Aorta (tissue), 5 donors: ENCODE measurements at regions not wholly inside any gene's neighbourhood (a gene's known extent, or its start where the extent isn't known, plus 50 kb on each side); places are given as distances from the start of the nearest gene placed in this dataset.
A peak's percentile ranks its signal among the peaks of the same experiment; 100 is the strongest.

Experiments used
- ATAC-seq: fragments of 200-7000 bp; cut with Tn5 transposase; one replicate; pipeline ENCODE4 v1.9.1; 2022; ENCODE audit warnings: moderate library complexity; ENCODE audit not compliant: low FRiP score
- DNase-seq, 2 donors: peaks; one replicate each; pipeline ENCODE4 v3.0.0-alpha.2; 2020
- H3K27ac ChIP-seq, 2 donors: one replicate each; pipeline ENCODE4 v1.5.1; 2013; ENCODE audit warnings: low read length in 2 of 2, mild to moderate bottlenecking in 2 of 2, moderate library complexity in 2 of 2, control low read depth in 1 of 2, inconsistent platforms in 1 of 2, low read depth in 1 of 2
- H3K27me3 ChIP-seq, 2 donors: one replicate each; pipeline ENCODE4 v1.6.1; 2013; ENCODE audit warnings: control low read depth in 1 of 2, low read length in 1 of 2, mild to moderate bottlenecking in 1 of 2, moderate library complexity in 1 of 2; ENCODE audit not compliant: insufficient read depth in 2 of 2, control insufficient read depth in 1 of 2
- H3K36me3 ChIP-seq, 2 donors: one replicate each; pipeline ENCODE4 v1.6.1; 2013; ENCODE audit warnings: control low read depth in 1 of 2, low read length in 1 of 2, mild to moderate bottlenecking in 1 of 2; ENCODE audit not compliant: insufficient read depth in 2 of 2, control insufficient read depth in 1 of 2
- H3K4me1 ChIP-seq, 2 donors: one replicate each; pipeline ENCODE4 v1.6.1; 2013; ENCODE audit warnings: low read length in 2 of 2, control low read depth in 1 of 2, mild to moderate bottlenecking in 1 of 2, moderate library complexity in 1 of 2; ENCODE audit not compliant: insufficient read depth in 2 of 2, control insufficient read depth in 1 of 2
- H3K4me3 ChIP-seq, 2 donors: one replicate each; pipeline ENCODE4 v1.5.1; 2013; ENCODE audit warnings: low read length in 2 of 2, control low read depth in 1 of 2, mild to moderate bottlenecking in 1 of 2
- H3K9me3 ChIP-seq: one replicate; pipeline ENCODE4 v1.6.1; 2013; ENCODE audit warnings: mild to moderate bottlenecking, low read length; ENCODE audit not compliant: control insufficient read depth
- WGBS, 2 donors: extraction: QIAGEN DNeasy Blood & Tissue Kit; methylation state at CpG; one replicate each; pipeline ENCODE4 v1.1.7; 2013; 5-methylcytosine and 5-hydroxymethylcytosine counted together
- intact Hi-C, 2 donors: fragments of 100-400 bp; cut with DNase I; formaldehyde crosslinking; loops; one replicate each; pipeline versions ENCODE4 v1.14.2 to v1.15.0; 2022
- donor health status: healthy with polysubstance abuse.
- donor health status: Bipolar disorder and iron deficiency.
- donor health status: DM: no; HTN: no; CAD: no.
- donor health status: DM: no; HTN: no; CAD: no.
- donor health status: DM: yes; HTN: yes; CAD: no.

GRCh38 chr16:64455275-64455674 is 666.6 kb downstream of the CDH11 start:
- DNase-seq = no peak
- Histone ChIP-seq H3K4me1 (no peaks in the 10 kb centered on the region), H3K4me3 (no peak overlapping the region), H3K27ac (no peak overlapping the region), H3K36me3 (no peaks in the 10 kb centered on the region), H3K9me3 (no peaks in the 10 kb centered on the region), H3K27me3 (no peaks in the 10 kb centered on the region)
- 86 to 88% methylated on average over 1 of the region's 1 CpG for WGBS, 2 donors
- no peak for ATAC-seq
- intact Hi-C loops = no loop called here

DNA sequence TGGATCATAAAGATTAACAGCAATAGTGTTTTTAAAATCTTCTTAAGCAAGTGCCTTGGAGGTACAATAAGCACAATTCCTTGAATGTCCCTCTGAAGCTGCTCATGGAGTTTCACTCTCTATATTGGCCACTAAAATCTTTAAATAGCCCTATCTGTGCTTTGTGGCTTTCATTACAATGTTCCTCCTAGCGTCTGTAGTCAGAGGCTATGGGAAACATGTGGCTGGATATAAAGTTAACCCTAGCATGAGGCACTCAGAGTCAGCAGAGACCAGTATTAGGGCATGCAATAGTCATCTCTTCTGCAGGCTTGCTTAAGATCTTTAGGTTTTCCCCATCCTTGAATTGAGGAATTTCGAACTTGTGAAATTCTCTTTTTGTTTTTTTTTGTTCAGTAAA is 668.2 kb downstream of the CDH11 start:
- ATAC-seq (no peak), DNase-seq (no peak)
- Histone ChIP-seq H3K9me3 (no peaks in the 10 kb centered on the region), H3K27ac (no peak overlapping the region), H3K4me3 (no peak overlapping the region), H3K4me1 (no peaks in the 10 kb centered on the region), H3K36me3 (no peaks in the 10 kb centered on the region), H3K27me3 (no peaks in the 10 kb centered on the region)
- intact Hi-C loops = no loop called here
- 71 to 80% methylated on average over 2 of the region's 2 CpGs for WGBS, 2 donors

DNA sequence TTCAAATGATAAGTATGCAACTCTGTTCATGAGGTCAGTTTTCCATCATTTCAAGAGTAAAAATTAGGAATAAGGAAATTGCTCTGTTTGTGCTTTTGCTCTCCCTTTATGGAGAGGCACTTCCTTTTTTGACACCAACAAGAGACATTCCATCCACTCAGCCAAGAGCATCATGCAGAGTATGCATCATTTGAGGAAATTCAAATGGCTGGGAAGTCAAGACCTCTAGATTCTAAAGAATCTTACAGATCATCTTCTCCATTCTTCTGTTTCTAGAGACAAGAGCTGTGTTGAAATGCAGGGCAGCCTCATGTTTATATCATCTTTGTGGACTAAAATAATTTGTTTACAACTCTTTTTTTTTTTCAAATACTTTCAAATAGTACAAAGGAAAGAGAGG is 669.4 kb downstream of the CDH11 start:
- H3K4me1 ChIP-seq = no peaks in the 10 kb centered on the region
- H3K27me3 ChIP-seq = no peaks in the 10 kb centered on the region
- H3K36me3 ChIP-seq = no peaks in the 10 kb centered on the region
- no peak overlapping the region for H3K27ac ChIP-seq
- no peak overlapping the region for H3K4me3 ChIP-seq
- intact Hi-C loops = no loop called here
- H3K9me3 ChIP-seq = no peaks in the 10 kb centered on the region
- no peak for DNase-seq
- ATAC-seq = no peak

DNA sequence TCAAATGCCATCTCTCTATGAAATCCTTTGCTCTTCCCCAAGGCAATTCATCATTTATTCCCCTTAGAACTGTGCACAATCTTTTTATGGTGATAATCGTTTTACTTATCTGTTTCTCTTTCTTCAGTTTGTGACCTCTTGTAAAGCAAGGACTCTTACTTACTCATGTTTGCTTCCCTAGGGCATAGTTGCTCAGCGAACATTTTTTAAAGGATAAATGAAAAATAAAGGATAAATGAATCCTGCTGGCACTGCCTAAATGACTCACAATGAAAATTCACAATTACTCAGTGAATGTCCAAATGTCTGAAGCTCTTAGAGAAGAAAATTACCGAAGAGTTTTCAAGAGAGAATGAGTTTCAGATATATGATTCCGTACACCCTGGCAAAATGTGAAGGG is 671.7 kb downstream of the CDH11 start:
- intact Hi-C loops = no loop called here
- WGBS, 2 donors = 81 to 84% methylated on average over 4 of the region's 4 CpGs
- ATAC-seq (no peak), DNase-seq (no peak)
- Histone ChIP-seq H3K27me3 (no peaks in the 10 kb centered on the region), H3K4me3 (no peak overlapping the region), H3K27ac (no peak overlapping the region), H3K4me1 (peaks cover 0 to 2% of the 10 kb centered on the region in 2 donors), H3K9me3 (no peaks in the 10 kb centered on the region), H3K36me3 (no peaks in the 10 kb centered on the region)

DNA sequence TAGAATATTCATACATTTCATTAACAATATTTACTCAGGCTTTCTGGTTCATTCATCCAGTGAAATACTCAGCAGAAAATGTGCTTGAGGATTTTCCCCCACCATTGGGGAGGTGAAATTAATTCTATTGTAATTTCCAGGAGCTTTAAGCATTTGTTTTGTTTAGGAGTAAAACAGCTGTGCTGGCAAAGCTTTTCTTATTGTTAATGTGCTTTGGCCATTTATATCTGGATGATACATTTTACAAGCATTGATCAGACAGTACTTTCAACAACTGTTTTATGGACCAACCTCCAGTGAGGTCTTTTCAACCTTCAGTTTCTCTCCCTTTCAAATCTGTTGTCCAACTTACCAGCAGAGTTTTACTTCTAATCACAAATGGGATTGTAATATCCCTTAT is 672.4 kb downstream of the CDH11 start:
- Histone ChIP-seq H3K9me3 (no peaks in the 10 kb centered on the region), H3K27ac (no peak overlapping the region), H3K4me1 (peaks cover 0 to 2% of the 10 kb centered on the region in 2 donors), H3K4me3 (no peak overlapping the region), H3K36me3 (no peaks in the 10 kb centered on the region), H3K27me3 (no peaks in the 10 kb centered on the region)
- intact Hi-C loops = no loop called here
- DNase-seq (no peak), ATAC-seq (no peak)

DNA sequence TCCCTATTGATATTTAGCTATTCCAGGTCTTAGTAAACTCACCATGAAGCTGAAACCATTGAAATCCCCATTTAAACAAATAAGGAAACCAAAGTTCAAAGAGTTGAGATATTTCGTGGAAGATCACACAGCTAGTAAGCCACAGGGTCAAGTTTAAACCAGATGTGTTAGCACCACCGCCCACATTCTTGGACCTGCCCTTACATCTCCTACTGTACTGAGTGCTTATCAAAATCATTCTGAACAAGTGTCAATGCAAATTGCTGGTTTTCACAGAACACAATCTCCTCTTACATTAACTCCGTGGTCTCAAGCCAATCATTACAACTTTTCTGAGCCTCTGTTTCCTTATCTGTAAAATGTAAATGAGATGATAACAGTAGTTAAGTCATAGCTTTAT is 676.2 kb downstream of the CDH11 start:
- intact Hi-C loops = no loop called here

DNA sequence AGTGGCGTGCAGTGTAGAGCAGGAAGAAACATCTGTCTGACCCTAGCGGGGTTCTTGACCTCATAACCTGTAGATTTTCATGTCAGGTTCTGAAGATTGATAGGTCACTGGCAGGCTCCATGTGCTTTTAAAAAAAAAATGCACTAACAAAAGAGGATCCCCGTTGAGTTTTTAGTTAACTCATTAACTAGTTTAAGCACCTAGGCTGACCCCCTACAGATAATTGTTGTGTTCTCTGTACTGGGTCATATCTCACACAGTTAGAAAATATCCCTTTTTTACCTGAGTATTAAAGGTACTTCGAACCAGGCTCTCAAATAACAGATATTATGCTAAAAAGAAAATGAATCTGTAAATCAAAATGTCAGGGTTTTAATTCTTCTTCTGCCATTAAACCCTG is 676.6 kb downstream of the CDH11 start:
- Histone ChIP-seq H3K9me3 (no peaks in the 10 kb centered on the region), H3K36me3 (no peaks in the 10 kb centered on the region), H3K27ac (no peak overlapping the region), H3K27me3 (no peaks in the 10 kb centered on the region), H3K4me3 (no peak overlapping the region), H3K4me1 (peaks cover 0 to 2% of the 10 kb centered on the region in 2 donors)
- no peak for DNase-seq
- intact Hi-C loops = no loop called here
- ATAC-seq = no peak
- 76 to 81% methylated on average over 4 of the region's 4 CpGs for WGBS, 2 donors

More for the DNA sequence above, 676.2 kb downstream of the CDH11 start:
- no peak overlapping the region for H3K27ac ChIP-seq
- no peak overlapping the region for H3K4me3 ChIP-seq
- DNase-seq (no peak), ATAC-seq (no peak)
- H3K4me1 ChIP-seq = peaks cover 0 to 2% of the 10 kb centered on the region in 2 donors
- H3K27me3 ChIP-seq = no peaks in the 10 kb centered on the region
- no peaks in the 10 kb centered on the region for H3K36me3 ChIP-seq
- H3K9me3 ChIP-seq = no peaks in the 10 kb centered on the region
- 43 to 45% methylated on average over 3 of the region's 3 CpGs for WGBS, 2 donors

- no peaks in the 10 kb centered on the region for H3K9me3 ChIP-seq
- intact Hi-C loops = no loop called here
- H3K27me3 ChIP-seq = no peaks in the 10 kb centered on the region
- H3K36me3 ChIP-seq = no peaks in the 10 kb centered on the region
- H3K4me1 ChIP-seq = no peaks in the 10 kb centered on the region
- DNase-seq (peak; percentile 72 to 74), ATAC-seq (peak; percentile 83)
- no peak overlapping the region for H3K4me3 ChIP-seq
- WGBS, 2 donors = 29 to 36% methylated on average over 3 of the region's 3 CpGs
- no peak overlapping the region for H3K27ac ChIP-seq
Measured at GRCh38 chr16:64440421-64440831, 681.4 kb downstream of the CDH11 start.

DNA sequence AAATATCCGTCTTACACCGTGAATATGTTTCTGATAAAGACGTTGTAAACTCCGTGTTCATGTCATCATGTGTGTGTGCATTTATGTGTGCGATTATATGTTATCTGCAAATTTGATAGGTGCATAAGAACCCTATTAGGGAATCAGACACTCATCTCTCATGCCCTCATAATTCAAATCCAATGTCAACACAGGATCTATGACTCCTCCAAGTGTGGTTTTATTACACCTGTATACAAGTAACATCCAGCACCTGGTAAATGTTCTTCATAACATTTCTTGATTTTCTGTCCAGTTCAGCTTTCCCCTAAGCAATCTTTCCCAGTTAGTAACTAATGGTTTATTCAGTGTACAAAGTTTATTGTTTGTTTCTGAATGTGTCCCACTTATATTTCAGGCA is 681.9 kb downstream of the CDH11 start:
- 98% methylated on average over 5 of the region's 5 CpGs for WGBS, 2 donors
- DNase-seq (no peak), ATAC-seq (no peak)
- intact Hi-C loops = no loop called here
- no peak overlapping the region for H3K27ac ChIP-seq
- H3K4me1 ChIP-seq = no peaks in the 10 kb centered on the region
- H3K27me3 ChIP-seq = no peaks in the 10 kb centered on the region
- no peaks in the 10 kb centered on the region for H3K9me3 ChIP-seq
- H3K4me3 ChIP-seq = no peak overlapping the region
- H3K36me3 ChIP-seq = no peaks in the 10 kb centered on the region
